ENCODE measurements at regions not wholly inside any gene's neighbourhood (a gene's known extent, or its start where the extent isn't known, plus 50 kb on each side); places are given as distances from the start of the nearest gene placed in this dataset.

- no peaks in the 10 kb centered on the region for H3K4me1 ChIP-seq
- CTCF ChIA-PET = interaction anchor here (0.6 kb wide), 1 partner anchor 9 kb away, joined by 3 read pairs; no protein-coding TSS in a partner anchor
- POLR2A ChIA-PET = no interaction called here
- no peak overlapping the region for H3K4me3 ChIP-seq
- H3K9me3 ChIP-seq = no peaks in the 10 kb centered on the region; the same call in 2 of the 3 replicates
- DNase-seq (ENCODE audit: low read depth in 1 of 2, low spot score in 1 of 2) (no peak), ATAC-seq (no peak), FAIRE-seq (no peak)
- no peak overlapping the region for H3K27ac ChIP-seq
- H3K4me2 ChIP-seq = no peak overlapping the region
- TF ChIP-seq KDM5A (IDR thresholded peaks at IDR 0.05) (no peak), HOXB13 (CRISPR knock-in tag; IDR thresholded peaks at IDR 0.05; ENCODE audit: low read depth) (no peak), CTCF (IDR thresholded peaks at IDR 0.05) (no peak), POLR2AphosphoS2 (conservative IDR thresholded peaks at IDR 0.05; ENCODE audit: low read length) (no peak), EHF (CRISPR knock-in tag; IDR thresholded peaks at IDR 0.05) (no peak), RARB (CRISPR knock-in tag; IDR thresholded peaks at IDR 0.05) (no peak), BCL3 (IDR thresholded peaks at IDR 0.05) (no peak), HDAC2 (IDR thresholded peaks at IDR 0.05) (no peak), HOXA7 (CRISPR knock-in tag; IDR thresholded peaks at IDR 0.05) (no peak), HES2 (IDR thresholded peaks at IDR 0.05) (no peak), NFE2L2 (conservative IDR thresholded peaks at IDR 0.05; ENCODE audit: low read length) (no peak), ZNF302 (CRISPR knock-in tag; IDR thresholded peaks at IDR 0.05) (no peak), SREBF2 (IDR thresholded peaks at IDR 0.05) (no peak), POLR2A (IDR thresholded peaks at IDR 0.05; ENCODE audit: low read length) (no peak), MYC (IDR thresholded peaks at IDR 0.05; ENCODE audit: borderline replicate concordance, low read length) (no peak), CHD4 (IDR thresholded peaks at IDR 0.05; ENCODE audit: borderline replicate concordance) (no peak), ESRRA (IDR thresholded peaks at IDR 0.05; ENCODE audit: borderline replicate concordance, low read length) (no peak)
- WGBS (ENCODE audit: missing lambda C conversion rate) = 15% methylated on average over 8 of the region's 8 CpGs
Measured at GRCh38 chr15:23762026-23762425, 74.9 kb upstream of the NDN start.

GRCh38 chr15:23763021-23763420 lies 75.9 kb upstream of the NDN start:
- DNase-seq (ENCODE audit: low read depth in 1 of 2, low spot score in 1 of 2) (no peak), ATAC-seq (no peak), FAIRE-seq (no peak)
- no peak overlapping the region for H3K4me3 ChIP-seq
- peaks cover 2% of the 10 kb centered on the region; the same call in 1 of the 3 replicates for H3K9me3 ChIP-seq
- H3K27ac ChIP-seq = no peak overlapping the region
- H3K4me2 ChIP-seq = no peak overlapping the region
- TF ChIP-seq PBX3 (IDR thresholded peaks at IDR 0.05) = no peak
- TF ChIP-seq JUN (IDR thresholded peaks at IDR 0.05) = no peak
- TF ChIP-seq NFE2L2 (conservative IDR thresholded peaks at IDR 0.05; ENCODE audit: low read length) = no peak
- no peak for TF ChIP-seq HEYL (CRISPR knock-in tag; IDR thresholded peaks at IDR 0.05)
- WGBS (ENCODE audit: missing lambda C conversion rate) = 53% methylated on average over 9 of the region's 9 CpGs
- POLR2A ChIA-PET = no interaction called here
- no peaks in the 10 kb centered on the region for H3K4me1 ChIP-seq
- CTCF ChIA-PET = no interaction called here

- Histone ChIP-seq H3K4me2 (no peak overlapping the region), H3K27ac (no peak overlapping the region), H3K9me3 (peaks cover 7% of the 10 kb centered on the region; the same call in 1 of the 3 replicates), H3K4me3 (no peak overlapping the region), H3K4me1 (no peaks in the 10 kb centered on the region)
- WGBS (ENCODE audit: missing lambda C conversion rate) = 10% methylated on average over 3 of the region's 3 CpGs
- DNase-seq (ENCODE audit: low read depth in 1 of 2, low spot score in 1 of 2) = no peak
- CTCF ChIA-PET = no interaction called here
- FAIRE-seq = no peak
- TF ChIP-seq EP300 (IDR thresholded peaks at IDR 0.05) = no peak
- TF ChIP-seq USF2 (IDR thresholded peaks at IDR 0.05) = no peak
- TF ChIP-seq KDM5A (IDR thresholded peaks at IDR 0.05) = no peak
- no peak for TF ChIP-seq NPAS2 (CRISPR knock-in tag; IDR thresholded peaks at IDR 0.05; ENCODE audit: borderline replicate concordance)
- TF ChIP-seq SREBF2 (IDR thresholded peaks at IDR 0.05) = no peak
- no peak for TF ChIP-seq HDAC2 (IDR thresholded peaks at IDR 0.05)
- ATAC-seq = no peak
- POLR2A ChIA-PET = no interaction called here
Measured at GRCh38 chr15:23764306-23764705, 77.2 kb upstream of the NDN start.
